Spinal cord (tissue), 9 donors: ENCODE measurements at regions not wholly inside any gene's neighbourhood (a gene's known extent, or its start where the extent isn't known, plus 50 kb on each side); places are given as distances from the start of the nearest gene placed in this dataset.

Experiments used
- DNase-seq, 6 donors: peaks; one replicate each; pipeline versions ENCODE4 v3.0.0 to v3.0.0-alpha.2; 2013 to 2015; ENCODE audit warnings: low spot score in 6 of 6, low read depth in 4 of 6
- H3K27ac ChIP-seq: one replicate; pipeline ENCODE4 v1.5.1; 2013; ENCODE audit warnings: low read depth, low read length, control low read depth
- H3K27me3 ChIP-seq: one replicate; pipeline ENCODE4 v1.6.1; 2013; ENCODE audit warnings: low read length; ENCODE audit not compliant: control insufficient read depth, insufficient read depth
- H3K36me3 ChIP-seq: one replicate; pipeline ENCODE4 v1.6.1; 2013; ENCODE audit warnings: low read length; ENCODE audit not compliant: control insufficient read depth, insufficient read depth
- H3K4me1 ChIP-seq: one replicate; pipeline ENCODE4 v1.6.1; 2013; ENCODE audit warnings: low read length; ENCODE audit not compliant: control insufficient read depth, insufficient read depth
- H3K4me3 ChIP-seq: one replicate; pipeline ENCODE4 v1.5.1; 2013; ENCODE audit warnings: low read depth, low read length, control low read depth
- H3K9me3 ChIP-seq: one replicate; pipeline ENCODE4 v1.6.1; 2013; ENCODE audit warnings: low read length; ENCODE audit not compliant: control insufficient read depth, insufficient read depth
- WGBS: methylation state at CpG from one replicate; pipeline ENCODE4 v1.1.5; 2013; ENCODE audit warnings: missing lambda C conversion rate; ENCODE audit not compliant: insufficient coverage; 5-methylcytosine and 5-hydroxymethylcytosine counted together
- donor health status: healthy.

- DNase-seq: no peak
- Histone ChIP-seq H3K4me3 (no peak overlapping the region), H3K9me3 (no peaks in the 10 kb centered on the region), H3K27me3 (peaks cover 4% of the 10 kb centered on the region), H3K27ac (no peak overlapping the region), H3K36me3 (no peaks in the 10 kb centered on the region), H3K4me1 (no peaks in the 10 kb centered on the region)
- WGBS: 86% methylated on average over 1 of the region's 8 CpGs
Observed at GRCh38 chr9:82923912-82924605, 138.9 kb downstream of the RASEF start.
